ENCODE measurements at regions not wholly inside any gene's neighbourhood (a gene's known extent, or its start where the extent isn't known, plus 50 kb on each side); places are given as distances from the start of the nearest gene placed in this dataset.

- no peak for DNase-seq
These were observed 1515.6 kb downstream of the TBC1D22A start for GRCh38 chr22:48277868-48278581.

- DNase-seq, result no peak
These were observed 1514.8 kb downstream of the TBC1D22A start for GRCh38 chr22:48276994-48277867.

GRCh38 chr22:48275412-48275811, 1513.0 kb downstream of the TBC1D22A start:
- DNase-seq, result no peak

- DNase-seq, result no peak
These were observed 1508.3 kb downstream of the TBC1D22A start for GRCh38 chr22:48270731-48271130.

DNA sequence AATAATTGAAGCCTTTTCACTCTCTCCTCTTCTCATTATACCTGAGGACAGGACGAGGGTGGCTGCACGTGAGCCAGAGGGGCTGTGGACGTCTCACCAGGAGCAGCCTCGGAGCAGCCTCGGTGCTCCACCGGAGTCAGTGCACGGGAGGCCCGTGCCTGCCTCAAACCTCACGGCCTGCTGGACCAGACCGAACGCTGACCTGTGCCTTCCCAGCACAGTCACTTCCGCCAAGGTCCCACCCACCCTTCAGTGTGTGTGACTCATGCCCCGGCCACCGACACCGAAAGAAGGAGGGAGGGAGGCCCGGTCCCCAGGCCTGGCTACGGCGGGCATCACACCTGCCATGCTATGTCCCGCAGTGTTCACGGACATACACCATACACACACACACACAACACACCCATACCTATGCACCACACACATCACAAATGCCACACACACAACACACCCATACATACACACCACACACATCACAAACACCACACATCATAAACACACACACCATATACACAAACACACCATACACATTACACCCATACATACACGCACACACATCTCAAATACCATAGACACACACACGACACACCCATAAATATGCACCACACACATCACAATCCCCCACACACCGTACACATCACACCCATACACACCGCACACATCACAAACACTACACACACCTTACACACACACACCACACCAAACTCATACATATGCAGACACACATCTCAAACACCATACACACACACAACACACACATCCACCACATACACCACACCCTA, 1506.5 kb downstream of the TBC1D22A start:
- DNase-seq, result no peak

GRCh38 chr22:48268293-48268692, 1505.8 kb downstream of the TBC1D22A start:
- no peak for DNase-seq

DNA sequence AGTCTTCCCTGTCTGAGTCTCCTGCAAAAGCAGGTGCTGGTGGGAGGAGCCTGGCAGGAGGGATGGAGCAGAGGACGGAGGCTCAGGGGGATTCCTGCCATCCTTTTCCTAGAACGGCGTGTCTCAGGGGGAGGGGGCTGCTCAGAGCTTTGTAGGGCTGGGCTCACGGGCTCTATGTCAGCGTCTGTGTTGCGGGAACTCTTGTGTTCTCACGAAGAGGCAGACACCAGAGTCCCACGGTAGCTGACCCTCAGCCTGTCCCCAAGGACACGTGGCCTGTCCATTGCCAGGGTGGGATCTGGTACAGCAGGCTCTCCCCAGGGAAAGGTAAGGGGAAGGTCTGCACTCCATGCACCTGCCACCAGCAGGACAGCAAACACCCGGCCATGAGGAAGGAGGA, 1505.2 kb downstream of the TBC1D22A start:
- no peak for DNase-seq

GRCh38 chr22:48265000-48265625, 1502.7 kb downstream of the TBC1D22A start:
- no peak for DNase-seq

DNA sequence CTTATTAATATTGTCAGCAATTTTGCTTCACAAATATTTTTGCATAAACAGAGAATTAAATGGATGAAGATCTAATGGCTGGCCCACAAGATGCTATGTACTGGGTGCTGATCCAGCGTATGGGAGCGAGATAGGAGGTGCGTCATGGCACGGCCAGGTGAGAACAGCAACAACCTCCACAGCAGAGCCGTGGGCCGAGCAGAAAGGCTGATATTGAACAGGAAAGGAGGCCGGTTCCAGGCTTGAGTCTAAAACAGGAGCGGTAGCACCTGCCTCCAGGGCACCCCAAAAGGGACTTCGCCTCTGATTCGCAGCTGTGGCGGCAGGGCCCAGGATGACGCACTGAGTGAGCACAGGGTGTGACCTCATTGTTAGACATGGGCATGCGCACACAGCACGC, 1502.1 kb downstream of the TBC1D22A start:
- no peak for DNase-seq

GRCh38 chr22:48263791-48264351, 1501.4 kb downstream of the TBC1D22A start:
- DNase-seq, result no peak

DNA sequence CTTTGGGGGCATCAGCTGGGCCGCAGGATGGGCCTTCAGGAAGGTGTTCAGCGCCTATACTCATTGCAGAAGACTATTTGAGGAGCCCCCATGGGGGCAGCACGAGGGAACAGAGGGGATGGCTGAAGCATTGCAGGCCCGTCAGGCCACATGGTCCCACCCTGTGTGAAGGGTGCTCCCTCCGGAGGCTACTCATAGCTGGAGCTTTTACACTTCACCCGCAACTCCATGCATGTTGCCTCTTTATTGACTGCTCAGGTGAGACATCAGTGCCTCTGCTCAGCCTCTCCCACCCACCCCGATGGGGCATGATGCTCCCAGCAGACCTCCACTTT, 1500.9 kb downstream of the TBC1D22A start:
- DNase-seq, result no peak

DNA sequence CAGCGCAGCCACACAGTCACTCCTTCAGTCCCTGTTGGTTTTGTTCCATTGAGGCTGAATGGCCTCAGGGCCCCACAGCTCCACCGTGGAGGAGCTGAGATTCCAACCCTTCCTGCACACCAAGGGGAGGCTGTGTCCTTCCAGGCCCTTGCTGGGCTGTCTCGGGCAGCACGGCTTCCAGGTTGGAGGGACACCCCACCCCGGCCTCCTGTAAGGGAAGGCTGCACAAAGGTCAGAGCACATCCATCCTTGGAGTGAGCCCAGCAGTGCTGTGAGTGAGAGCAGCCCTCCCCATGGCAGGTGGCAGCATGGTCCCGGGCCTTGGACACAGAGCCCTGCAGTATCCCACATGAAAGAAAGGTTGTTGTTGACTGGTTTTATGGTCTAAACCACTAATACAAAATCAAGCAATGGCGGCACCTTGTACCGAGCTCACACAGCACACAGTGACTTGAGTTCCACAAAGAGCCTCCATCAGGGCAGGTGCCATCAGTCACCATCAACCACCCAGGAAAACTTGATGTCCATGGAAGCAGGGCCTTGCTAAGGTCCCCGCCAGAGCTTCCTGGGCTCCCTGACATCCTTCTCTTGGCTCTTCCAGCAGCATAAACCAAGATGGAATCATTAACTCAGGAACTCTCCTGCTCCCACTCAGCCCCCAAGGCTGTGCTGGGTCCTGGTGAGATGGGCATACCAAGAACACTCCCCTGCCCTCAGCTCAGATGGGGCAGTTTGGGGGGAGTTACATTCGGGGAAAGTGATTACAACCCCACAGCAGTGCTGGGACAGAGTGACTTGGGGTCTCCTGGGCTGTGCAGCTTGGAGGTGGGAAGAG, 1500.4 kb downstream of the TBC1D22A start:
- no peak for DNase-seq

DNA sequence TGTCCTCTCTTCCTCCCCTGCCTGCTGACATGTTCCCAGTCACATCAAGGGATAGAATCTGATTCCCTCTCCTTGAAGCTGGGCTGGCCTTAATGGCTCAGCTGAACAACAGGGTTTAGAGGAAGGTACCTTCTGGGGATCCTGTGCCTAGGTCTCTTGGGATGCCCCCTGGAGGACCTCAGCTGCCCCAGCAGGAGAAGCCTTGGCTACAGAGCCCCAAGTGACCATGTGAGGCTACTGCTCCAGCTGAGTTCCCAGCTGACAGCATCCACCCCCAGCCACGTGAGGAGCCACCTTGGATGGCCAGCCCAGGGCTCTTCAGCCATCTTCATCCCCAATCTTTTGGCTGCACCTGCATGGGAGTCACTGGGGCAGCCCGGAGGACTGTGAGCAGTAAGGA, 1499.3 kb downstream of the TBC1D22A start:
- DNase-seq, result no peak

- DNase-seq, result no peak
These were observed 1498.7 kb downstream of the TBC1D22A start for GRCh38 chr22:48261048-48261621.

DNA sequence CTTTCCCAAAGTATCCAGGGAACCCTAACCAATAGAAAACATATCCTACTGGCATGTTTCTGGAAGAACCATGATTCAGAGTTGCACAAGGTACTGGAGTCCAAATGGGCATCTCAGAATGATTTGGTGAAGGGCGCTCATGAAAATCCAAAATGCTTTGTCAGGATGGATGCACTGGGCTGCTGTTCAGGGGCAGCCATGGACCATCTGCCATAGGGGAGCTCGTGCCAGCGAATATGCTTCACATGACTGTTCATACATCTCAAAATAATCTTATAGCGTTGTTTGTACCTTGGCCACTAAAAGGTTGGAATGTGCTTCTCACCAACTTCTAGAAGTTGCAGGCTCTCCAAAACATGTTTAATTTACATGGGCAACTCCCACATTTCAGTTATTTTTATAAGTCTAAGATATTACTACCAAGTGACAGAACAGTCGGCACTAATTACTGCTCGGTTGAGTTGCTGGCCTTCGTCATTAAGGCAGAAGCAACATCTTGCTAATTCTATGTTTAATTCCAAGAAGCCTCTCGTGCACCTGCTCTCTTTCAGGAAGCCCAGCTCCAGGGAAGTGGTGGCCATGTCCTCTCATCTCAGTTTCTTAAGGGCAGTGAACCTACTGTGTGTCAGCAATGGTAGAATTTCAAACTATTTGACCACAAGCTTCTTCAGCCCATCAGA, 1497.7 kb downstream of the TBC1D22A start:
- DNase-seq, result no peak

DNA sequence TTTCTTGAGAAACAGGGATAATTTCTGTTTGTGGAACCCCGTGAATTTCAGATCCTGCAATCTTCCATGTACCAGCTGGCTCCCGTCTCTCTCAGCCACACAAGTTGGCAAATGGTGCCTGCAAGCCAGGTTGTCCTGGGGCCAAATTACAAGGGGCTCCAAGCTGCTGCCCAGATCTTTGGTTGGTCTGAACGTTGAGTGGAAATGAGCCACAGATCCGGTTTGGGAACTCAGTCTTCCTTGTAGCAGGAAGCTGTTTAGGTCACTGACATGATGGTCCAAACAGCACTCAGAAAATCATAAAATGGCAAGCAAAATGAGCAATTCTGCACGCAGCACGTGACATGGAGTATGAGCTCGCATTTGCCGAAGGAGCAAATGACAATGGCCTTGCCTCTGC, 1496.4 kb downstream of the TBC1D22A start:
- DNase-seq, result no peak

GRCh38 chr22:48258064-48258701, 1495.7 kb downstream of the TBC1D22A start:
- no peak for DNase-seq

GRCh38 chr22:48257685-48258055, 1495.2 kb downstream of the TBC1D22A start:
- DNase-seq, result no peak

DNA sequence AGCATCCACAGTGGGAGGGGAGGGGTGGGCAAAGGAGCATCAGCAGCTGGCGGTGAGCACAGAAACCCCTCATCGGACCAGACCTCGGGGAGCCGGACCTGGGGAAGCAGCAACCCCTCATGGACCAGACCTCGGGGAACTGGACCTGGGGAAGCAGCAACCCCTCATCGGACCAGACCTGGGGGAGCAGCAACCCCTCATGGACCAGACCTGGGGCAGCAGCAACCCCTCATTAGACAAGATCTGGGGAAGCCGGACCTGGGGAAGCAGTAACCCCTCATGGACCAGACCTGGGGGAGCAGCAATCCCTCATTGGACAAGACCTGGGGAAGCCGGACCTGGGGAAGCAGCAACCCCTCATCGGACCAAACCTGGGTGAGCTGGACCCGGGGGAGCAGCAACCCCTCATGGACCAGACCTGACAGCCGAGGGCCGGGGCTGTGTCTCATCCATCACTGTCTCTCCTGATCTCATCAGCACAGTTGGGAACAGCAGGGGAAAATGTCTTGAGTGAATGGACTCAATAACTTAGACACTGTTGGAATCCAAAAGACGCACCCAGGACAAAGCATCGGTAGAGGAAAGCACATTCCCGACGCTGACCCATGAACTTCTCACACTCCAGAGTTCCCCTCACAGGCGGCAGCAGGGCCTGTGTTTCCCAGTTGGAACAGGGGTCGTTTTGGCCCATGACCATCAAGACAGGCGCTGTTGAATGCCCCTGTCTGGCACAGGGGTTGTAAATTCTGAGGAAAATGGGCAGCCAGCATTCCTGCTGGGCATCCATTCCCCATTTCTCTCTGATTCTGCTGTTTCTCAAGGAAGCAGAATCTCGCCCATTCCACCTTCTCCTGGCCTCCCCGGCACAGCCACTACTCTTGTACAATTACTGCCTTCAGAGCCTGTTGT, 1494.6 kb downstream of the TBC1D22A start:
- DNase-seq, result no peak

All from CD4-positive, alpha-beta T cell treated with Interleukin-1 beta for 1 hour (primary cell).